ENCODE measurements at regions not wholly inside any gene's neighbourhood (a gene's known extent, or its start where the extent isn't known, plus 50 kb on each side); places are given as distances from the start of the nearest gene placed in this dataset.
"Not testable (repeated sequence)": the region's sequence is repeated elsewhere in the genome, so short reads cannot be mapped to it uniquely, and the experiment has no call there.

GRCh38 chr6:103672169-103672568 lies 1187.5 kb downstream of the HACE1 start:
- no peak for DNase-seq (ENCODE audit: low read depth in 2 of 2)

- DNase-seq (ENCODE audit: low read depth in 2 of 2), result no peak
Measured at GRCh38 chr6:103629613-103630012, 1230.1 kb downstream of the HACE1 start.

- no peak for DNase-seq (ENCODE audit: low read depth in 2 of 2)
Measured at GRCh38 chr6:103617642-103618041, 1242.1 kb downstream of the HACE1 start.

GRCh38 chr6:103587722-103588121 lies 1272.0 kb downstream of the HACE1 start:
- no peak for DNase-seq (ENCODE audit: low read depth in 2 of 2)

GRCh38 chr6:103578115-103578514 lies 1281.6 kb downstream of the HACE1 start:
- no peak for DNase-seq (ENCODE audit: low read depth in 2 of 2)

- DNase-seq (ENCODE audit: low read depth in 2 of 2), result no peak
Measured at GRCh38 chr6:103570431-103570830, 1289.3 kb downstream of the HACE1 start.

- DNase-seq (ENCODE audit: low read depth in 2 of 2), result no peak
Measured at GRCh38 chr6:103554911-103555310, 1304.8 kb downstream of the HACE1 start.

- no peak for DNase-seq (ENCODE audit: low read depth in 2 of 2)
Measured at GRCh38 chr6:103538381-103538780, 1321.3 kb downstream of the HACE1 start.

GRCh38 chr6:103534814-103535213 lies 1324.9 kb downstream of the HACE1 start:
- DNase-seq (ENCODE audit: low read depth in 2 of 2), result no peak

- DNase-seq (ENCODE audit: low read depth in 2 of 2), result no peak
Measured at GRCh38 chr6:103534095-103534494, 1325.6 kb downstream of the HACE1 start.

GRCh38 chr6:103522045-103522444 lies 1337.7 kb downstream of the HACE1 start:
- DNase-seq (ENCODE audit: low read depth in 2 of 2), result no peak

GRCh38 chr6:103516336-103516735 lies 1343.4 kb downstream of the HACE1 start:
- no peak for DNase-seq (ENCODE audit: low read depth in 2 of 2)

GRCh38 chr6:103507052-103507451 lies 1352.7 kb downstream of the HACE1 start:
- no peak for DNase-seq (ENCODE audit: low read depth in 2 of 2)

GRCh38 chr6:103505155-103505518 lies 1354.6 kb downstream of the HACE1 start:
- no peak for DNase-seq (ENCODE audit: low read depth in 2 of 2)

- no peak for DNase-seq (ENCODE audit: low read depth in 2 of 2)
Measured at GRCh38 chr6:103504501-103505154, 1355.1 kb downstream of the HACE1 start.

GRCh38 chr6:103496588-103496987 lies 1363.1 kb downstream of the HACE1 start:
- not testable (repeated sequence) for DNase-seq (ENCODE audit: low read depth in 2 of 2)

- DNase-seq (ENCODE audit: low read depth in 2 of 2), result no peak
Measured at GRCh38 chr6:103456652-103457051, 1403.1 kb downstream of the HACE1 start.

- no peak for DNase-seq (ENCODE audit: low read depth in 2 of 2)
Measured at GRCh38 chr6:103455275-103455674, 1404.4 kb downstream of the HACE1 start.

GRCh38 chr6:103409475-103409874 lies 1450.2 kb downstream of the HACE1 start:
- no peak for DNase-seq (ENCODE audit: low read depth in 2 of 2)

- no peak for DNase-seq (ENCODE audit: low read depth in 2 of 2)
Measured at GRCh38 chr6:103405321-103405720, 1454.4 kb downstream of the HACE1 start.

- DNase-seq (ENCODE audit: low read depth in 2 of 2), result no peak
Measured at GRCh38 chr6:103404799-103405198, 1454.9 kb downstream of the HACE1 start.

- DNase-seq (ENCODE audit: low read depth in 2 of 2), result no peak
Measured at GRCh38 chr6:103396768-103397167, 1463.0 kb downstream of the HACE1 start.

GRCh38 chr6:103379272-103379671 lies 1480.4 kb downstream of the HACE1 start:
- DNase-seq (ENCODE audit: low read depth in 2 of 2), result no peak

GRCh38 chr6:103367212-103367611 lies 1492.5 kb downstream of the HACE1 start:
- no peak for DNase-seq (ENCODE audit: low read depth in 2 of 2)
